Body of pancreas (tissue), 4 donors: ENCODE measurements at regions not wholly inside any gene's neighbourhood (a gene's known extent, or its start where the extent isn't known, plus 50 kb on each side); places are given as distances from the start of the nearest gene placed in this dataset.
"Not testable (repeated sequence)": the region's sequence is repeated elsewhere in the genome, so short reads cannot be mapped to it uniquely, and the experiment has no call there.

Source experiments
- ATAC-seq: fragments of 150-250 bp; one replicate; pipeline ENCODE4 v1.9.1; 2016
- DNase-seq, 4 donors: peaks; one replicate each; pipeline ENCODE4 v3.0.0-alpha.2; 2019
- H3K27ac ChIP-seq, 4 donors: fragments of 200-600 bp; sonication (generic); 1 replicate in 3 of 4; 2 replicates in 1 of 4; pipeline versions ENCODE4 v1.5.1 to v1.6.1; 2016 to 2019; ENCODE audit warnings: mild to moderate bottlenecking in 1 of 4, mixed read lengths in 1 of 4, moderate library complexity in 1 of 4
- H3K27me3 ChIP-seq, 2 donors: fragments of 200-600 bp; sonication (generic); one replicate each; pipeline ENCODE4 v1.6.0; 2016; ENCODE audit warnings: mild to moderate bottlenecking in 1 of 2
- H3K36me3 ChIP-seq, 2 donors: fragments of 200-600 bp; sonication (generic); replicated peaks in 1 of 2; 2 replicates each; pipeline ENCODE4 v1.5.1; 2016; ENCODE audit warnings: low read depth in 2 of 2; ENCODE audit not compliant: insufficient read depth in 1 of 2
- H3K4me1 ChIP-seq: fragments of 200-600 bp; sonication (generic); one replicate; pipeline ENCODE4 v1.6.0; 2016
- H3K4me3 ChIP-seq, 2 donors: fragments of 200-600 bp; sonication (generic); 1 replicate in 1 of 2; 2 replicates in 1 of 2; pipeline ENCODE4 v1.5.1; 2016 to 2019
- H3K9me3 ChIP-seq, 3 donors: fragments of 200-600 bp; sonication (generic); 1 replicate in 2 of 3; 2 replicates in 1 of 3; pipeline ENCODE4 v1.5.1; 2016
- CTCF ChIP-seq, 7 experiments: fragments of 450-650 bp in 4 of 7; fragments of 200-600 bp in 3 of 7; sonication (generic) in 3 of 7; IDR thresholded peaks; one replicate each; pipeline ENCODE4 v1.5.1; 2016 to 2019; ENCODE audit warnings: antibody characterized with exemption in 7 of 7
- POLR2A ChIP-seq, 3 donors: fragments of 450-650 bp; IDR thresholded peaks; one replicate each; pipeline ENCODE4 v1.6.1; 2016; ENCODE audit warnings: antibody characterized with exemption in 3 of 3, mild to moderate bottlenecking in 2 of 3
- WGBS, 2 donors: methylation state at CpG; one replicate each; pipeline ENCODE4 v1.1.5; 2017; 5-methylcytosine and 5-hydroxymethylcytosine counted together
- intact Hi-C: fragments of 100-400 bp; cut with DNase I; formaldehyde crosslinking; loops from one replicate; pipeline ENCODE4 v1.15.1; 2023

GRCh38 chr20:29874476-29875202 is 1382.8 kb upstream of the DEFB115 start:
- no peak for TF ChIP-seq POLR2A (IDR thresholded peaks at IDR 0.05)
- no peak for TF ChIP-seq CTCF (IDR thresholded peaks at IDR 0.05)
- Histone ChIP-seq H3K27ac (no peak overlapping the region), H3K4me3 (no peak overlapping the region), H3K4me1 (no peaks in the 10 kb centered on the region), H3K36me3 (no peaks in the 10 kb centered on the region), H3K27me3 (no peaks in the 10 kb centered on the region), H3K9me3 (peaks cover 0 to 11% (median 0%) of the 10 kb centered on the region in 3 donors)
- WGBS, 2 donors = 58 to 61% methylated on average over 24 to 25 of the region's 25 CpGs
- no peak for ATAC-seq
- intact Hi-C loops = no loop called here
- DNase-seq = no peak

DNA sequence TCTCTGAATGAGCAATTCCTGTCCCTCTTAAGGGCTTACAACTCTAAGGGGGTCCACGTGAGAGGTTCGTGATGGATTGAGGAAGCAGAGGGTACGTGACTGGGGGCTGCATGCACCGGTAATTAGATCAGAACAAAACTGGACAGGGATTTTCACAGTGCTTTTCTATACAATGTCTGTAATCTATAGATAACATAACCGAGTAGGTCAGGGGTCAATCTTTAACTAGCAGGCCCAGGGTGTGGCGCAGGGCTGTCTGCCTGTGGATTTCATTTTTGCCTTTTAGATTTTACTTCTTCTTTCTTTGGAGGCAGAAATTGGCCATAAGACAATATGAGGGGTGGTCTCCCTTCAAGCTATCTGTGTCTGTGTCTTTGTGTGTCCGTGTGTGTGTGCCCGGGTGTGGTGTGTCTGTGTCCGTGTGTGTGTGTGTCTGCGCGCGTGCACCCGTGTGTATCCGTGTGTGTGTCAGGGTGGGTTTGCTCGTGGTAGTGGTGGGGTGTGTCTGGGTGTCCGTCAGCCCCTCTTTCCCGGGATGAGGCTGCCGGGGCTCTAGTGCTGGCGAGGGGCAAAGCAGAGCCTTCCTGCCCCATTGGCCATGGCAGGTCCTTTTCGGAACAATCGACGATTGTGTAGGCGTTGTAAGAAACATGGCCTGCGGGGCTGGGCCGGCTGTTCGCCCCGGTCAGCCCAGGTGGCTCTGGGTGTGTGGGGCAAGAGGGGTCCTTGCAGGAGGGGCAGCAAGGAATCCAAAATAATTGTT is 1382.0 kb upstream of the DEFB115 start:
- H3K4me1 ChIP-seq, ATAC-seq, H3K27me3 ChIP-seq, H3K36me3 ChIP-seq, H3K27ac ChIP-seq, intact Hi-C loops, H3K4me3 ChIP-seq: not testable (repeated sequence)
- peak in 1 of 4 donors; percentile 5 for DNase-seq
- peaks cover 0 to 13% (median 0%) of the 10 kb centered on the region in 3 donors for H3K9me3 ChIP-seq
- 60 to 66% methylated on average over 18 to 27 of the region's 27 CpGs for WGBS, 2 donors

- intact Hi-C loops, ATAC-seq: not testable (repeated sequence)
- peak in 1 of 4 donors; percentile 4 for DNase-seq
These were observed 1381.2 kb upstream of the DEFB115 start for GRCh38 chr20:29876084-29876910.

DNA sequence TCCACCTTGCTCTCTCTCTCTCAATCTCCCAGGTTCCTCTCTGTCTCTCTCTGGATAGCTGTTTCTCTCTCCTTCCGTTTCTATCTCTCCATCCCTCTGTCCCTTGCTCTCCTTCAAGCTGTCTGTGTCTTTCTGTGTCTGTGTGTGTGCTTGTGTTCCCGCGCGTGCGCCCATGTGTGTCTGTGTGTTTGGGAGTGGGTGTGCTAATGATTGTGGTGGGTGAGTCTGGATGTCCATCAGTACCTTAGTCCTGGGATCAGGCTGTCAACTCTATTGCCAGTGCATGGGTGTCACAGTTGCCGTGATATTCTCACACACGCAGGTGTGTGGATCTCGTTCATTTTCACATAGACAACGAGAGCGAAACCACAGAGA is 1380.6 kb upstream of the DEFB115 start:
- 64 to 65% methylated on average over 10 of the region's 10 CpGs for WGBS, 2 donors
- no peaks in the 10 kb centered on the region for H3K27me3 ChIP-seq
- H3K4me1 ChIP-seq = no peaks in the 10 kb centered on the region
- no peak for TF ChIP-seq POLR2A (IDR thresholded peaks at IDR 0.05)
- TF ChIP-seq CTCF (IDR thresholded peaks at IDR 0.05) = no peak
- peak in 1 of 4 donors; percentile 6 for DNase-seq
- H3K4me3 ChIP-seq = no peak overlapping the region
- H3K27ac ChIP-seq = no peak overlapping the region
- ATAC-seq = no peak
- intact Hi-C loops = no loop called here
- no peaks in the 10 kb centered on the region for H3K36me3 ChIP-seq
- H3K9me3 ChIP-seq = peaks cover 0 to 13% (median 0%) of the 10 kb centered on the region in 3 donors

More at GRCh38 chr20:29876084-29876910, 1381.2 kb upstream of the DEFB115 start:
- 76 to 80% methylated on average over 30 to 41 of the region's 41 CpGs for WGBS, 2 donors
- not testable (repeated sequence) for H3K36me3 ChIP-seq, H3K4me1 ChIP-seq, H3K27me3 ChIP-seq, H3K27ac ChIP-seq, H3K4me3 ChIP-seq
- peaks cover 0 to 13% (median 0%) of the 10 kb centered on the region in 3 donors for H3K9me3 ChIP-seq

- intact Hi-C loops, H3K4me1 ChIP-seq, H3K36me3 ChIP-seq, ATAC-seq, H3K27me3 ChIP-seq, H3K27ac ChIP-seq, H3K4me3 ChIP-seq: not testable (repeated sequence)
- WGBS, 2 donors = 40 to 52% methylated on average over 31 of the region's 31 CpGs
- H3K9me3 ChIP-seq = peaks cover 0 to 13% (median 0%) of the 10 kb centered on the region in 3 donors
- peak in 1 of 4 donors; percentile 4 for DNase-seq
These were observed 1379.8 kb upstream of the DEFB115 start for GRCh38 chr20:29877411-29878280.
